Fibroblast of the aortic adventitia (primary cell): ENCODE measurements at regions not wholly inside any gene's neighbourhood (a gene's known extent, or its start where the extent isn't known, plus 50 kb on each side); places are given as distances from the start of the nearest gene placed in this dataset.

Source experiments
- DNase-seq: peaks from one replicate; pipeline ENCODE4 v3.0.0-alpha.2; 2010; ENCODE audit warnings: low read depth
- H3K4me3 ChIP-seq: 2 replicates; pipeline ENCODE4 v1.5.1; 2011; ENCODE audit warnings: low read depth, mild to moderate bottlenecking, control low read depth, low read length, moderate library complexity
- TF ChIP-seq, protein P1 (sequence below): IDR thresholded peaks from 2 replicates; pipeline ENCODE4 v1.5.1; 2011; ENCODE audit warnings: mild to moderate bottlenecking, low read length, control low read depth, inconsistent platforms; ENCODE audit not compliant: insufficient read depth

DNA sequence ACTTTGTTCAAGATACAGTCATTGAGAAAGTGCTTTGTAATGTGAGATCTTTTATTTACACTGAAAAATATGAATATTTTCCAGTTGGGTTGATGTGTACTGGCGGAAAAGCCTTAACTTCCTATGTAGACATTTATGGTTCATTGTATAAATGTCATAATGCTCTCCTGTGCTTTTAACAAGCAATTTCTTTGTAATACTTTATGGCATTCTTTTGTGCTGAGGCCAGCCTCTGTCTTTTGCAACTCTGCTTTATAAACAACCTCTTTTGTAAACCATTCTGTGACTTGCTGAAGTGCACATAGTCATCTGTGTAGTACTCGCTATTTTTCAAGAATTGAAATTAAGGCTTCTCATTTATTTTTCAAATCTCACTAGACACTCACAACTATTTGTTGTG, 291.2 kb downstream of the CDH11 start:
- DNase-seq = no peak
- H3K4me3 ChIP-seq = no peak overlapping the region
- TF ChIP-seq, protein P1, sequence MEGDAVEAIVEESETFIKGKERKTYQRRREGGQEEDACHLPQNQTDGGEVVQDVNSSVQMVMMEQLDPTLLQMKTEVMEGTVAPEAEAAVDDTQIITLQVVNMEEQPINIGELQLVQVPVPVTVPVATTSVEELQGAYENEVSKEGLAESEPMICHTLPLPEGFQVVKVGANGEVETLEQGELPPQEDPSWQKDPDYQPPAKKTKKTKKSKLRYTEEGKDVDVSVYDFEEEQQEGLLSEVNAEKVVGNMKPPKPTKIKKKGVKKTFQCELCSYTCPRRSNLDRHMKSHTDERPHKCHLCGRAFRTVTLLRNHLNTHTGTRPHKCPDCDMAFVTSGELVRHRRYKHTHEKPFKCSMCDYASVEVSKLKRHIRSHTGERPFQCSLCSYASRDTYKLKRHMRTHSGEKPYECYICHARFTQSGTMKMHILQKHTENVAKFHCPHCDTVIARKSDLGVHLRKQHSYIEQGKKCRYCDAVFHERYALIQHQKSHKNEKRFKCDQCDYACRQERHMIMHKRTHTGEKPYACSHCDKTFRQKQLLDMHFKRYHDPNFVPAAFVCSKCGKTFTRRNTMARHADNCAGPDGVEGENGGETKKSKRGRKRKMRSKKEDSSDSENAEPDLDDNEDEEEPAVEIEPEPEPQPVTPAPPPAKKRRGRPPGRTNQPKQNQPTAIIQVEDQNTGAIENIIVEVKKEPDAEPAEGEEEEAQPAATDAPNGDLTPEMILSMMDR = no peak

- H3K4me3 ChIP-seq = no peak overlapping the region
- no peak for DNase-seq
- TF ChIP-seq, protein P1 = no peak
Measured at GRCh38 chr16:64829678-64830077, 292.2 kb downstream of the CDH11 start.

DNA sequence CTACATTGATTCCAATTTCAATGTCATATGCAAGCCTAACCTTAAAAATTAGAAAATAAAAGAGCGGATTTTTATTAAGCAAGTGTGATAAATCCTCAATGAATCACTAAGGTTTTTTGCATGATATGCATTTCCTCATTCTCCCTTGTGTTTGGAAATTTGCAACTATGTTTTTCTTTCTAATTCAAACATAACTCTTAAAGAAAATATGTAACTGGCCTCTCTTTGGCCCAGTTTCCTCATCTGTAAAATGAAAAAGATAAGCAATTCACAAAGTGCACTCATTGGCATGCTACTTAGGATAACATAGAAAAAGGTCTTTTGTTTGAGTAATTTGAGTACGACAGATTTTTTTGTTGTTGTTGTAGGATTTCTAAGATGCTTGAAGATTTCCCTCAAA, 295.5 kb downstream of the CDH11 start:
- DNase-seq = peak; percentile 5

GRCh38 chr16:64823481-64824075, 298.3 kb downstream of the CDH11 start:
- no peak for DNase-seq
- no peak overlapping the region for H3K4me3 ChIP-seq
- TF ChIP-seq, protein P1 = no peak

More for the DNA sequence above, 295.5 kb downstream of the CDH11 start:
- TF ChIP-seq, protein P1 = no peak
- H3K4me3 ChIP-seq = no peak overlapping the region

DNA sequence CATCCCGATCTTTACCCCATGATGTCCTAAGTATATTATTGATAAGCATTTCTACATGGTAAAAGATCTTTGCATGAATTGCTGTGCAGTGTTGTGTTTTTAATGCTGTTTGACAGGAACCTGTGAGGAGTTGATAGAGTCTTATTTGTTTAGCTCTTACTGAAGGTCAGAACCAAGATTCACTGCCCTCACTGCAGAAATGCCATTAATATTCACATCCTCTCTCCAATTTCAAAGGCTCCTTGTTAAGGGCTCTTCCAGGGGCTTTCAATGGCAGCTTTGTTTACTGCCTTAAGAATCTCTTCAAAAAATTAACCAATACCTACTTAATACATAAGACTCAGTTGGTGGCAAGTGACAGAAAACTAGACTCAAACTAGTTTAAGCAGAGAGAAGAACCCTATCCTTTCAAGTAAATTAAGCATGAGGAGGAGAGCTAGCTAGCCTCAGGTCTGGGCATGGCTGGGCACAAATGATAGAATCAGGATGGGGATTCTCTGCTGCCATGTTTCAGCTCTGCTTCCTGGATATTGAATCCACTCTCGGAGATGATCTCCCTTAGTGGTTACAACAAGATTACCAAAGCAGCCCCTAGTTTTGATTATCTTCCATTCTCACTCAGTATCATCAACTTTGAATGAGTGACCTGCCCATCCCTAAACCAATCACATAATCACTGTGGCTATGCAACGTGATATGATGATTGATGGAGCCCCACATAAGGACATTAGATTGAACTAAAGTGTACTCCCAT, 311.8 kb downstream of the CDH11 start:
- TF ChIP-seq, protein P1 = no peak

GRCh38 chr16:64808474-64808873, 313.4 kb downstream of the CDH11 start:
- TF ChIP-seq, protein P1 = no peak
- no peak for DNase-seq
- no peak overlapping the region for H3K4me3 ChIP-seq

More for the DNA sequence above, 311.8 kb downstream of the CDH11 start:
- H3K4me3 ChIP-seq = no peak overlapping the region
- no peak for DNase-seq
